HUES6 (cell line): ENCODE measurements at regions not wholly inside any gene's neighbourhood (a gene's known extent, or its start where the extent isn't known, plus 50 kb on each side); places are given as distances from the start of the nearest gene placed in this dataset.

Source experiments
- H3K27ac ChIP-seq: 2 replicates; pipeline ENCODE4 v1.7.0; 2013; ENCODE audit warnings: low read depth, mild to moderate bottlenecking, low read length, inconsistent platforms
- H3K27me3 ChIP-seq: 2 replicates; pipeline ENCODE4 v1.6.1; 2013; ENCODE audit warnings: low read length; ENCODE audit not compliant: control insufficient read depth, insufficient read depth
- H3K36me3 ChIP-seq: 2 replicates; pipeline ENCODE4 v1.6.1; 2013; ENCODE audit warnings: low read length; ENCODE audit not compliant: control insufficient read depth, insufficient read depth
- H3K4me1 ChIP-seq: 2 replicates; pipeline ENCODE4 v1.6.1; 2013; ENCODE audit warnings: low read length; ENCODE audit not compliant: control insufficient read depth, insufficient read depth
- H3K4me3 ChIP-seq: 2 replicates; pipeline ENCODE4 v1.5.1; 2013; ENCODE audit warnings: low read depth, low read length
- H3K9ac ChIP-seq: one replicate; pipeline ENCODE4 v1.6.1; 2013; ENCODE audit warnings: mild to moderate bottlenecking, low read length
- H3K9me3 ChIP-seq: 2 replicates; pipeline ENCODE4 v1.6.1; 2013; ENCODE audit warnings: low read depth, low read length; ENCODE audit not compliant: control insufficient read depth, insufficient read depth

DNA sequence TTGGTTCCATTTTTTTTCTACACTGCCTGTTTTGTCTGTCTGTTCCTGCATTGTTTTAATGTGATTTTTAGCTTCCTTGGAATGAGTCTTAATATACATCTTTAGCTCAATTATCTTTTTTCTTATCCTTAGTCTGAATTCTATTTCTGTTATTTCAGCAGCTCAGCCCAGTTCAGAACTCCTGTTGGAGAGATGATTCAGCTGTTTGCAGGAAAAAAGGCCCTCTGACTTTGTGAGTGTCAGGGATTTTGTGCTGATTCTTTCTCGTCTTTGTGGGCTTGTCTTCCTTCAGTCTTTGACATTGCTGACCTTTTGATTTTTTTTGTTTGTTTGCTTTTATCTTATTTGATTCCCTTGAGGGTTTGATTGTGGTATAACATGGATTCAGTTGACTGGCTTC is 343.2 kb upstream of the TRAM1L1 start:
- no peaks in the 10 kb centered on the region for H3K4me1 ChIP-seq
- H3K27ac ChIP-seq: no peak overlapping the region
- H3K36me3 ChIP-seq: no peaks in the 10 kb centered on the region
- H3K27me3 ChIP-seq: no peaks in the 10 kb centered on the region
- H3K4me3 ChIP-seq: no peak overlapping the region
- H3K9ac ChIP-seq: no peak overlapping the region
- H3K9me3 ChIP-seq: peaks cover 8% of the 10 kb centered on the region

DNA sequence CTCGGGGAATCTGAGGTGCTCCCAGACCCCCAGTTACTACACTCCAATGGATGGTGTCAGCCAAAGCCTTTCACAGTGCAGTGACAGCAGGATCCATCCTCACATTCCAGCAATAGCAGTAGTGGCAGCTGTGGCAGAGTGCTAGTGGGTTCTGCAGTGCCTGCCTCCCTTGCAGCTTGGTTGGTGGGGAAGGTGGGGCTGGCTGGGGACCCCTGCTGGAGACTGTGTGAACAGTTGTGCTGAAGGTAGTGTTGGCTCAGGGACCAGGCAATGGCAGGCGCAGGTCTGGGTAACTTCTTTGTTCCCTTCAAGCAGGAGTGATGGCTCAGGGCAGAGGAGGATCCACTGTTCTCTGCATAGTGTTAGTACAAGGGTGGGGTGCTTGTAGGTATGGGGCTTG is 343.7 kb upstream of the TRAM1L1 start:
- no peak overlapping the region for H3K9ac ChIP-seq
- H3K27ac ChIP-seq: no peak overlapping the region
- H3K4me1 ChIP-seq: no peaks in the 10 kb centered on the region
- H3K27me3 ChIP-seq: no peaks in the 10 kb centered on the region
- H3K9me3 ChIP-seq: peaks cover 8% of the 10 kb centered on the region
- no peak overlapping the region for H3K4me3 ChIP-seq
- no peaks in the 10 kb centered on the region for H3K36me3 ChIP-seq

DNA sequence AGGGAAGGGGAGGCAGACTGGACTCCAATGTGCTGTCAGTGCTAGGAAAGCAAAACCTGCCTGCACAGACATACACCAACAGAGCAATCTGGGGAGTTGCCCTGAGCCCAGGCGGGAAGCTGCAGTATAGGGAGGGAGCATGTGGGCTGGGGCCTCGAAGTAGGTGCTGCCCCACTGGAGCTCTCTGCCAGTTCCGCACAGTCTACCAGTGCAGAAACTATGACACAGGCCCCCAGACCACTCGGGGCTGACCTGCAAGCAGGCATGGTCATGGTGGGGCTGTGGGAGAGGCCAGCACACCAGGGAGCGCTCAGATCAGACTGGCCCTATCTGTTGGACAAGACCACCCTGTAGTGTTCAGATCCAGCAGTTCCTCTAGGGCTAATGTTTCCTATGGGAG is 344.1 kb upstream of the TRAM1L1 start:
- Histone ChIP-seq H3K4me1 (no peaks in the 10 kb centered on the region), H3K27me3 (no peaks in the 10 kb centered on the region), H3K9ac (no peak overlapping the region), H3K36me3 (no peaks in the 10 kb centered on the region), H3K4me3 (no peak overlapping the region), H3K9me3 (peaks cover 8% of the 10 kb centered on the region), H3K27ac (no peak overlapping the region)

DNA sequence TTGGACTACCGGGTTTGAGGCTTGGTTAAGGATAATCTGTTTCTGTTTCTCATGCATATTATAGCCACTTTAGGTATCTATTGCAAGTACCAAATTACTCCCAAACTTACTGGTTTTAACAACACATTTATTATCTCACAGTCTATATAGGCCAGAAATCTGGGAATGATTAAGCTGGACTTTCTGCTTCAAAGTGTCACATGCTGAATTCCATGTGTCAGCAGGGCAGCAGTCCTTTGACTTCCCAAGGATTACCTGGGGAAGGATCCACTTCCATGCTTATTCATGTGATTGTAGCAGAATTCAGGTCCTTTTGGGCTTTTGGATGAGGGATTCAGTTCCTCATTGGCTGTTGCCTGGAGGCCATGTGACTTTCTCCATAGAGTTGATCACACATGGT is 349.0 kb upstream of the TRAM1L1 start:
- Histone ChIP-seq H3K4me3 (no peak overlapping the region), H3K9ac (no peak overlapping the region), H3K4me1 (no peaks in the 10 kb centered on the region), H3K27me3 (no peaks in the 10 kb centered on the region), H3K36me3 (no peaks in the 10 kb centered on the region), H3K27ac (no peak overlapping the region), H3K9me3 (peaks cover under 1% of the 10 kb centered on the region; the same call in 1 of the 2 replicates)

DNA sequence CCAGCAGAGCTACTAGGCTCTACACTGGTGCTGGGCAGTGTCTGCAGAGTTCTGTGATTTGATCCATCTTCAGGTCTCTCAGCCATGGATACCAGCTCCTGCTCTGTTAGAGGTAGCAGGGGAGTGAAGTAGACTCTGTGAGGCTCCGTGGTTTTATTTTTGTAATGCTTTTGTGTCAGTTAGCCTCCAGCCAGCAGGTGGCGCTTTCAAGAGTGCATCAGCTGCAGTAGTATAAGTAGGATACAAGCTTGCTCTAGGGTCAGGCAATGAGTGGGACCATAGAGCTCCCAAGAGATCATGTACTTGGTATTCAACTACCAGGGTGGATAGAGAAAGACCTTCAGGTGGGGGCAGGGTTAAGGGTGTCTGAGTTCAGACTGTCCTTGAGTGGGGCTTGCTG is 362.5 kb upstream of the TRAM1L1 start:
- Histone ChIP-seq H3K27ac (no peak overlapping the region), H3K9ac (no peak overlapping the region), H3K4me3 (no peak overlapping the region), H3K4me1 (no peaks in the 10 kb centered on the region), H3K27me3 (no peaks in the 10 kb centered on the region), H3K36me3 (no peaks in the 10 kb centered on the region), H3K9me3 (peaks cover 4% of the 10 kb centered on the region; the same call in 1 of the 2 replicates)

DNA sequence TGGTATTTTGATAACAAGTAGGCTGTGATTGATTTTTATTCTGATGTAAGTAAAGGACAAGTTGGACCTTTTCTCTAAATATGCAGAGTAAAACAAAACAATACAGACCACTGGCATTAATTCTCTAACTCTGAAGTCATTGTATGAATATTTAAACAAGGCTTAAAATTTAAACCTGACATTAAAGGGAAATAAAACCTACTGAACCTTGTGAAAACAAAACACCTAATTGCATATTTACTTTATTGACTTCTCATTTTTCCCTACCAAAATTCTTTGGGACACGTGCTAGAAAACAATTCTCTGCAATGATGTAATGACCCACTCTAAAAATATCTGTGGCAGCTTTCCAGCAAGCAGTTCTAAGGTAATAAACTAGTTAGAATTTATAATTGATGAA is 369.7 kb upstream of the TRAM1L1 start:
- Histone ChIP-seq H3K36me3 (no peaks in the 10 kb centered on the region), H3K4me3 (no peak overlapping the region), H3K9ac (no peak overlapping the region), H3K9me3 (no peaks in the 10 kb centered on the region), H3K27ac (no peak overlapping the region), H3K27me3 (no peaks in the 10 kb centered on the region), H3K4me1 (no peaks in the 10 kb centered on the region)

DNA sequence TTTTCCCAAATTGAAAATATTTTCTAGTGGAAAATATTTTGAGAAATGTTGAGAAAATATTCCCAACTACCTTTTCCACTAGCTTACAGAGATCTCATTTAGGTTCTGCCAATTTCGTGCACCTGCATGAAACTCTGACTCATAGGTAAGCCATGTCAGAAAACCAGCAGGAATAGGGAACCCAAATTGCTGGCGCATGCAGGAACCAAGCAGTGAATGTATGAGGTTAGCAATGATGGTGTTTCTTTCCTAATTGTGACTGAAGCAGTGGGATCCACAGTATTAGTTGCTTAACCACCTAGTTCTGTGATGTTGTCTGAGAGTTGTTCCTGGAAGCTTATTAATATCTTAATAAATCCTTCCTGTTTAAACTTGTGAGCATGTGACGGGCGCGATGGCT is 381.0 kb upstream of the TRAM1L1 start:
- H3K4me1 ChIP-seq: peaks cover 7% of the 10 kb centered on the region; the same call in 1 of the 2 replicates
- no peaks in the 10 kb centered on the region for H3K36me3 ChIP-seq
- no peaks in the 10 kb centered on the region for H3K27me3 ChIP-seq
- H3K9me3 ChIP-seq: no peaks in the 10 kb centered on the region
- H3K9ac ChIP-seq: no peak overlapping the region
- H3K27ac ChIP-seq: no peak overlapping the region
- H3K4me3 ChIP-seq: no peak overlapping the region

DNA sequence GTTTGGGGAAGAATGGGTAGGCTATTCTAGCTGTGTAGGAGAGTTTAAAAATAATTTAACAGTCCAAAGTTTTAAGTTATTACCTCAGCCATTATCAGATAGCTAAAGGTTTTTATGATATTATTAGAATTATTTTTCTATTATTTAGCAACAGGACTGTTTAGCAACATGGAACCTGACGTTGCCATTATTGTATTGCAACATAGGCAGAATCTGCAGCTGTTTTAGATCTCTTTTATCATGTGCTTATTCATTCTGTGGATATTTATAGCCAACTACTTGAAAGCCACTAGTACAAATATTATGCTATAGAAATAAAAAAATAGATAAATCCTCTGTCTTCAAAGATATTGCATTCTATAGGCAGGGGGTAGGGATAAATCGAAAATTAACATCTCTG is 382.0 kb upstream of the TRAM1L1 start:
- H3K4me3 ChIP-seq: no peak overlapping the region
- H3K27me3 ChIP-seq: no peaks in the 10 kb centered on the region
- H3K9ac ChIP-seq: no peak overlapping the region
- H3K27ac ChIP-seq: no peak overlapping the region
- H3K4me1 ChIP-seq: peaks cover 7% of the 10 kb centered on the region; the same call in 1 of the 2 replicates
- no peaks in the 10 kb centered on the region for H3K9me3 ChIP-seq
- no peaks in the 10 kb centered on the region for H3K36me3 ChIP-seq

DNA sequence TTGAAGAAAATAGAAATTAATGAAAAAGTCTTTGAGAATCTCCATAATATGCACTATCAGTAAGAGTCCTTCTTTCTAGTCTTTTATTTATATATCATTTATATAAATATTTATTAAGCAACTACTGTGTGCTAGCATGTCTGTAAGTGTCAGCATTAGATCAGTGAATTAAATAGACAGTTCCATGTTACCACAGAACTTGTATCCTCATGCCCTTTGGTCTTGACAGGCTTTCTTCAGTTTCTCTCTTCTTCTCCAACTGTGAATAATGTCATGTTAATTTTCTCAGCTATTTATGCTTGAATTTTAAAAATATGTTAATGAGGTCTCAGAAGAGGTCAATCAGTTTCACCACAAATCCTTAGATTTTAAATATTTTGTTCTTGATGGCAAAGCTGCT is 389.6 kb upstream of the TRAM1L1 start:
- H3K27ac ChIP-seq: no peak overlapping the region
- no peaks in the 10 kb centered on the region for H3K36me3 ChIP-seq
- H3K9ac ChIP-seq: no peak overlapping the region

DNA sequence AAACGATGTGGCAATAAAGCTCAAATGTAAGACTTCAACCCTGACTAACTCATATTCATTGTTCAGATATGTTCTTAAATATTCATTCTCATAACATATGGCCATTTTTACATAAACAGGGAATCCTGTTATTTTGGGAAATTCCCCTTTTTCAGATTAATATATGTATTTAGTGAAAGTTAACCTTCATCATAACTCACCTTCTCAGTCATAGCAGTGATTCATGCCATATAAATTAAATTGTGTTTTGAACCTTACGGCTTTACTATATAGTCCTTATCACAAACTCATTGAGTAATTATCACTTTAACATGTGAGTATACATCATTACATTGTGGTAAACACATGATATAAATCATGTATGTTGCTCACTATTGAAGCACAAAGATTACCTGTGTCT is 392.5 kb upstream of the TRAM1L1 start:
- no peaks in the 10 kb centered on the region for H3K27me3 ChIP-seq
- H3K4me3 ChIP-seq: no peak overlapping the region
- no peaks in the 10 kb centered on the region for H3K4me1 ChIP-seq
- H3K9ac ChIP-seq: no peak overlapping the region
- H3K36me3 ChIP-seq: no peaks in the 10 kb centered on the region
- H3K9me3 ChIP-seq: no peaks in the 10 kb centered on the region
- no peak overlapping the region for H3K27ac ChIP-seq

More for the DNA sequence above, 389.6 kb upstream of the TRAM1L1 start:
- H3K4me3 ChIP-seq: no peak overlapping the region
- H3K27me3 ChIP-seq: no peaks in the 10 kb centered on the region
- no peaks in the 10 kb centered on the region for H3K9me3 ChIP-seq
- no peaks in the 10 kb centered on the region for H3K4me1 ChIP-seq

DNA sequence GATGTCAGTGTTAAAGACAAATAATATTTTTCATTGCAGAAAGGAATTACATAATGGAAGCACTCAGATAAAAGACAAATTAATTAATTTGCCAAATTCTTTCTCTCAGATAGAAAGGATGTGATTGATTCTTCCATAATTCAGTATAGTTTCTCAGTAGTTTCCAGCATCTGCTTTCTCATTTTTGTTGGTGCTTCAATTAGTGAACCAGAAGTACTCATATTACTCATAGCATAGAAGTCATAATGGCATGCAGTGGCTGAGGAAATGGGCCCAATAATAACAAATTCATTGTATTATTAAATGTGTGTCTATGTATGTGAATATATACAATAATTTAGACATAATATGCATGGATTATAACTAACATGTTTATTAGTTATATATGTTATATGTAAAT is 393.3 kb upstream of the TRAM1L1 start:
- H3K27me3 ChIP-seq: no peaks in the 10 kb centered on the region
- no peaks in the 10 kb centered on the region for H3K9me3 ChIP-seq
- no peaks in the 10 kb centered on the region for H3K4me1 ChIP-seq
- H3K36me3 ChIP-seq: no peaks in the 10 kb centered on the region
- no peak overlapping the region for H3K4me3 ChIP-seq
- no peak overlapping the region for H3K9ac ChIP-seq
- no peak overlapping the region for H3K27ac ChIP-seq

DNA sequence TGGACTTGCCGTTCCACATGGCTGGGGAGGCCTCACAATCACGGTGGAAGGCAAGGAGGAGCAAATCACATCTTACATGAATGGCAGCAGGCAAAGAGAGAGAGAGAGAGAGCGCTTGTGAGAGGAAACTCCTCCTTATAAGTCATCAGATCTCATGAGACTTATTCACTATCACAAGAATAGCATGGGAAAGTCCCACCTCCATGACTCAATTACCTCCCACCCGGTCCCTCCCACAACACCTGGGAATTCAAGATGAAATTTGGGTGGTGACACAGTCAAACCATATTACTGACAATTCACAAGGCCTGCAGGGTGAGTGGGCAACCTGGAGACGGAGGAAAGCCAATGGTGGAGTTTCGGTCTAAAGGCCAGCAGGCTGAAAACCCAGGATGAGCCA is 394.3 kb upstream of the TRAM1L1 start:
- H3K27ac ChIP-seq: no peak overlapping the region
- no peak overlapping the region for H3K4me3 ChIP-seq
- H3K27me3 ChIP-seq: no peaks in the 10 kb centered on the region
- no peak overlapping the region for H3K9ac ChIP-seq
- no peaks in the 10 kb centered on the region for H3K9me3 ChIP-seq
- H3K36me3 ChIP-seq: no peaks in the 10 kb centered on the region
- no peaks in the 10 kb centered on the region for H3K4me1 ChIP-seq
